ENCODE measurements at regions not wholly inside any gene's neighbourhood (a gene's known extent, or its start where the extent isn't known, plus 50 kb on each side); places are given as distances from the start of the nearest gene placed in this dataset.

DNA sequence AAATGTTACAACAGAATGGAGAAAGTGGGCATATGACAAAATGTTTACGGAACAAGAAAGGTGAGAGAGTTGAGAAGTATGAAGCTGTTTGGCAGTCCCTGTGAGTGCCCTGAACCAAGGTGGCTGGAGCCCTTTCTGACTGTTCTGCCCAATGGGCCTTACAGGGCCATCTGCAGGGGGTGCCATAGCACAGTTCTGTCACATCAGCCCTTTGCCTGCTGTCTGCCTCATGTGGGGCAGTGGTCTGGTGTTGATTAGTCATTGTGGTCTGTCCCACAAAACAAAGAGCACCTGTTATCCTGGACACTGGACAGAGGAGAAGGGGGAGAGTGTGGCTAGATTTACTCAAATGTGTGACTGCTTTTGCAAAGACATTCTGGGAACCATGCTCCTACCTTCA lies 51.5 kb upstream of the OSBPL3 start:
- Histone ChIP-seq H2AFZ (ENCODE audit: low read length) (peak overlapping the region; percentile 34; the same call in 1 of the 2 replicates), H3K4me1 (ENCODE audit: insufficient read depth, low read length, poor library complexity, severe bottlenecking) (peaks cover 16% of the 10 kb centered on the region), H3K9me3 (ENCODE audit: low read length) (peaks cover 11% of the 10 kb centered on the region; the same call in 1 of the 2 replicates), H3K9me2 (ENCODE audit: insufficient read depth, low read length) (no peaks in the 10 kb centered on the region), H3K27ac (ENCODE audit: low read depth, low read length, poor library complexity, severe bottlenecking) (no peak overlapping the region), H3K4me3 (ENCODE audit: low read depth, low read length, poor library complexity, severe bottlenecking) (no peak overlapping the region), H3K36me3 (ENCODE audit: insufficient read depth, low read length) (no peaks in the 10 kb centered on the region; the same call in 1 of the 2 replicates), H4K20me1 (ENCODE audit: insufficient read depth, low read length) (no peaks in the 10 kb centered on the region), H3K4me2 (ENCODE audit: low read length) (peak overlapping the region; percentile 30; the same call in 1 of the 2 replicates), H3K79me2 (ENCODE audit: insufficient read depth, low read depth, low read length) (no peaks in the 10 kb centered on the region)
- intact Hi-C loops (cut with micrococcal nuclease; ENCODE audit: unreplicated experiment) = no loop called here
- CTCF ChIA-PET (ENCODE audit: unreplicated experiment) = no interaction called here
- POLR2A ChIA-PET = interaction anchor here (0.8 to 1.5 kb wide), 2 partner anchors 10 to 144 kb away, joined by 3 to 9 read pairs; no protein-coding TSS in a partner anchor
- no peak for TF ChIP-seq EZH2phosphoT487 (IDR thresholded peaks at IDR 0.05; ENCODE audit: borderline replicate concordance, low read depth, low read length)
- peak; percentile 37; the same call in 1 of the 2 replicates for TF ChIP-seq CTCF (conservative IDR thresholded peaks at IDR 0.05; ENCODE audit: low read length)
- no peak for DNase-seq (ENCODE audit: low spot score)
- no TSS peak for BruUV-seq (replicated peaks)

DNA sequence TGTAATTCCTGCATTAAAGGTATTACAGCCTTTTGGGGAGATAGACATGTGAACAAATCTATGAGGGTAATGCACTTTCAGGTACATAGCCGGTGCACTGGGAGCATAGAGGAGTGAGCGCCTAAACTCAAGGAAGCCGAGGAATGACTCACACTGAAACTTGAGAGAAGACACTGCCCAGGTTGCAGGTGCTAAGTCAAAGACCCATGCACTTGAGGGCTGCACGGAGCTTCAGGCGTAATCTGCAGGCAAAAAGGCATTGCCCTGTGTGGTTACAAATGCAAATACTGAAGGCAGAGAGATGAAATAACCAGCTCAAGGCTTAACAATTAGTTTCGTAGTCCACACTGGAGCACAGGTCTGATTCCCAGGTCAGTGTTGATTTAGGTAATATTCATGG lies 51.0 kb upstream of the OSBPL3 start:
- H2AFZ ChIP-seq (ENCODE audit: low read length) = peak overlapping the region; percentile 34; the same call in 1 of the 2 replicates
- H3K9me3 ChIP-seq (ENCODE audit: low read length) = peaks cover 10% of the 10 kb centered on the region; the same call in 1 of the 2 replicates
- no peak for TF ChIP-seq EZH2phosphoT487 (IDR thresholded peaks at IDR 0.05; ENCODE audit: borderline replicate concordance, low read depth, low read length)
- TF ChIP-seq CTCF (conservative IDR thresholded peaks at IDR 0.05; ENCODE audit: low read length) = no peak
- no peaks in the 10 kb centered on the region for H3K9me2 ChIP-seq (ENCODE audit: insufficient read depth, low read length)
- no peaks in the 10 kb centered on the region for H4K20me1 ChIP-seq (ENCODE audit: insufficient read depth, low read length)
- H3K36me3 ChIP-seq (ENCODE audit: insufficient read depth, low read length) = no peaks in the 10 kb centered on the region
- ChIA-PET POLR2A (interaction anchor here (0.8 to 1.5 kb wide), 3 partner anchors 9 to 144 kb away, joined by 3 to 9 read pairs (median 3); no protein-coding TSS in a partner anchor), CTCF (ENCODE audit: unreplicated experiment) (no interaction called here)
- intact Hi-C loops (cut with micrococcal nuclease; ENCODE audit: unreplicated experiment) = no loop called here
- H3K4me2 ChIP-seq (ENCODE audit: low read length) = peak overlapping the region; percentile 30; the same call in 1 of the 2 replicates
- DNase-seq (ENCODE audit: low spot score) = peak; percentile 35
- H3K27ac ChIP-seq (ENCODE audit: low read depth, low read length, poor library complexity, severe bottlenecking) = no peak overlapping the region
- H3K4me3 ChIP-seq (ENCODE audit: low read depth, low read length, poor library complexity, severe bottlenecking) = no peak overlapping the region
- H3K4me1 ChIP-seq (ENCODE audit: insufficient read depth, low read length, poor library complexity, severe bottlenecking) = peaks cover 16% of the 10 kb centered on the region
- H3K79me2 ChIP-seq (ENCODE audit: insufficient read depth, low read depth, low read length) = no peaks in the 10 kb centered on the region
- BruUV-seq (replicated peaks) = no TSS peak

All from OCI-LY7 (cell line).